Stimulated activated CD4-positive, alpha-beta T cell treated with anti-CD3 and anti-CD28 coated beads, Interleukin-2, amount 100 ng/mL, for 24 hours (primary cell): ENCODE measurements at regions not wholly inside any gene's neighbourhood (a gene's known extent, or its start where the extent isn't known, plus 50 kb on each side); places are given as distances from the start of the nearest gene placed in this dataset.

Experiments
- DNase-seq, 2 donors: peaks; one replicate each; pipeline ENCODE4 v3.0.0-alpha.2; 2020

- no peak for DNase-seq
Observed at GRCh38 chr20:43799150-43799711, 72.4 kb upstream of the GTSF1L start.

- DNase-seq: no peak
Observed at GRCh38 chr20:43798291-43799149, 71.7 kb upstream of the GTSF1L start.

GRCh38 chr20:43794326-43794725 is 67.5 kb upstream of the GTSF1L start:
- no peak for DNase-seq

- no peak for DNase-seq
Observed at GRCh38 chr20:43789593-43789992, 62.8 kb upstream of the GTSF1L start.

GRCh38 chr20:43787937-43788336 is 61.1 kb upstream of the GTSF1L start:
- DNase-seq: no peak

- DNase-seq: no peak
Observed at GRCh38 chr20:43786885-43787284, 60.1 kb upstream of the GTSF1L start.

- no peak for DNase-seq
Observed at GRCh38 chr20:43781215-43781614, 54.4 kb upstream of the GTSF1L start.

GRCh38 chr20:43778375-43778774 is 51.6 kb upstream of the GTSF1L start:
- no peak for DNase-seq

GRCh38 chr20:43776691-43777090 is 49.9 kb upstream of the GTSF1L start:
- no peak for DNase-seq
